Erythroblast (primary cell): ENCODE measurements at regions not wholly inside any gene's neighbourhood (a gene's known extent, or its start where the extent isn't known, plus 50 kb on each side); places are given as distances from the start of the nearest gene placed in this dataset.
"Not testable (repeated sequence)": the region's sequence is repeated elsewhere in the genome, so short reads cannot be mapped to it uniquely, and the experiment has no call there.

ENCODE experiments used
- GATA1 ChIP-seq: IDR thresholded peaks from 2 replicates; pipeline ENCODE4 v1.6.1; 2011; ENCODE audit warnings: low read depth, mild to moderate bottlenecking, control low read depth, low read length, moderate library complexity
- POLR2A ChIP-seq: IDR thresholded peaks from 2 replicates; pipeline ENCODE4 v1.6.1; 2011; ENCODE audit warnings: mild to moderate bottlenecking, low read length

DNA sequence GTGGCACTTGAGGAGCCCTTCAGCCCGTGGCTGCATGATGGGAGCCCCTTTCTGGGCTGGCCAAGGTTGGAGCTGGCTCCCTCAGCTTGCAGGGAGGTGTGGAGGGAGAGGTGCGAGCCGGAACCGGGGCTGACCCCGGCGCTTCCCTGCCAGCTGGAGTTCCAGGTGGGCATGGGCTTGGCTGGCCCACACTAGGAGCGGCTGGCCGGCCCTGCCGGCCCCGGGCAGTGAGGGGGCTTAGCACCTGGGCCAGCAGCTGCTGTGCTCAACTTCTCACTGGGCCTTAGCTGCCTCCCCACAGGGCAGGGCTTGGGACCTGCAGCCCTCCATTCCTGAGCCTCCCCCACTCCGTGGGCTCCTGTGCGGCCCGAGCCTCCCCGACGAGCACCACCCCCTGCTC is 76.4 kb upstream of the FRG2C start:
- not testable (repeated sequence) for TF ChIP-seq POLR2A, GATA1
